Vagina (tissue), 2 donors: ENCODE measurements at regions not wholly inside any gene's neighbourhood (a gene's known extent, or its start where the extent isn't known, plus 50 kb on each side); places are given as distances from the start of the nearest gene placed in this dataset.
A peak's percentile ranks its signal among the peaks of the same experiment; 100 is the strongest.
"Not testable (repeated sequence)": the region's sequence is repeated elsewhere in the genome, so short reads cannot be mapped to it uniquely, and the experiment has no call there.

Experiments used
- DNase-seq, 2 donors: peaks; one replicate each; pipeline ENCODE4 v3.0.0-alpha.2; 2017; ENCODE audit errors: extremely low spot score in 2 of 2
- H3K27ac ChIP-seq: fragments of 200-600 bp; sonication (generic); one replicate; pipeline ENCODE4 v1.5.1; 2019
- H3K27me3 ChIP-seq: fragments of 200-600 bp; sonication (generic); one replicate; pipeline ENCODE4 v1.5.1; 2019
- H3K36me3 ChIP-seq, 2 donors: fragments of 200-600 bp; sonication (generic); one replicate each; pipeline ENCODE4 v1.5.1; 2017 to 2019
- H3K4me1 ChIP-seq: fragments of 200-600 bp; sonication (generic); one replicate; pipeline ENCODE4 v1.5.1; 2019
- H3K4me3 ChIP-seq, 2 donors: fragments of 200-600 bp; sonication (generic); 1 replicate in 1 of 2; 2 replicates in 1 of 2; pipeline ENCODE4 v1.5.1; 2016 to 2019
- H3K9me3 ChIP-seq: fragments of 200-600 bp; sonication (generic); one replicate; pipeline ENCODE4 v1.5.1; 2019
- CTCF ChIP-seq, 3 experiments: fragments of 450-650 bp in 2 of 3; fragments of 200-600 bp in 1 of 3; sonication (generic) in 1 of 3; IDR thresholded peaks; one replicate each; pipeline ENCODE4 v1.5.1; 2017 to 2019; ENCODE audit warnings: antibody characterized with exemption in 3 of 3, mild to moderate bottlenecking in 2 of 3, moderate library complexity in 2 of 3
- POLR2A ChIP-seq, 2 donors: fragments of 450-650 bp; IDR thresholded peaks; one replicate each; pipeline ENCODE4 v1.6.1; 2017; ENCODE audit warnings: antibody characterized with exemption in 2 of 2, mild to moderate bottlenecking in 2 of 2, moderate library complexity in 2 of 2
- POLR2AphosphoS5 ChIP-seq, 2 donors: sonication (generic); formaldehyde crosslinking; IDR thresholded peaks; one replicate each; pipeline ENCODE4 v1.9.0; 2017; ENCODE audit warnings: antibody characterized with exemption in 2 of 2, mild to moderate bottlenecking in 2 of 2, low read depth in 1 of 2; ENCODE audit not compliant: insufficient read depth in 1 of 2
- intact Hi-C: fragments of 100-400 bp; cut with DNase I; formaldehyde crosslinking; loops from one replicate; pipeline ENCODE4 v1.15.1; 2023

GRCh38 chr6:16019462-16019861 is 109.4 kb upstream of the MYLIP start:
- no peaks in the 10 kb centered on the region for H3K27me3 ChIP-seq
- no peaks in the 10 kb centered on the region for H3K36me3 ChIP-seq
- H3K4me3 ChIP-seq, result no peak overlapping the region
- no peak for DNase-seq
- no peaks in the 10 kb centered on the region for H3K9me3 ChIP-seq
- no peak overlapping the region for H3K27ac ChIP-seq
- intact Hi-C loops, result no loop called here
- no peaks in the 10 kb centered on the region for H3K4me1 ChIP-seq
- TF ChIP-seq POLR2A (IDR thresholded peaks at IDR 0.05), result no peak
- no peak for TF ChIP-seq CTCF (IDR thresholded peaks at IDR 0.05)
- no peak for TF ChIP-seq POLR2AphosphoS5 (IDR thresholded peaks at IDR 0.05; ENCODE audit: insufficient read depth in 1 of 2, low read depth in 1 of 2)

- DNase-seq, result no peak
- no peaks in the 10 kb centered on the region for H3K9me3 ChIP-seq
- H3K27ac ChIP-seq, result no peak overlapping the region
- H3K36me3 ChIP-seq, result no peaks in the 10 kb centered on the region
- intact Hi-C loops, result no loop called here
- TF ChIP-seq POLR2A (IDR thresholded peaks at IDR 0.05), result no peak
- no peak for TF ChIP-seq CTCF (IDR thresholded peaks at IDR 0.05)
- TF ChIP-seq POLR2AphosphoS5 (IDR thresholded peaks at IDR 0.05; ENCODE audit: insufficient read depth in 1 of 2, low read depth in 1 of 2), result no peak
- H3K4me3 ChIP-seq, result no peak overlapping the region
- no peaks in the 10 kb centered on the region for H3K27me3 ChIP-seq
- H3K4me1 ChIP-seq, result no peaks in the 10 kb centered on the region
These were observed 110.3 kb upstream of the MYLIP start for GRCh38 chr6:16018626-16019025.

- H3K9me3 ChIP-seq, intact Hi-C loops, DNase-seq, H3K27ac ChIP-seq, H3K36me3 ChIP-seq, H3K4me1 ChIP-seq, H3K4me3 ChIP-seq, H3K27me3 ChIP-seq: not testable (repeated sequence)
These were observed 114.6 kb upstream of the MYLIP start for GRCh38 chr6:16014325-16014724.

- intact Hi-C loops, result no loop called here
These were observed 121.7 kb upstream of the MYLIP start for GRCh38 chr6:16007146-16007545.

DNA sequence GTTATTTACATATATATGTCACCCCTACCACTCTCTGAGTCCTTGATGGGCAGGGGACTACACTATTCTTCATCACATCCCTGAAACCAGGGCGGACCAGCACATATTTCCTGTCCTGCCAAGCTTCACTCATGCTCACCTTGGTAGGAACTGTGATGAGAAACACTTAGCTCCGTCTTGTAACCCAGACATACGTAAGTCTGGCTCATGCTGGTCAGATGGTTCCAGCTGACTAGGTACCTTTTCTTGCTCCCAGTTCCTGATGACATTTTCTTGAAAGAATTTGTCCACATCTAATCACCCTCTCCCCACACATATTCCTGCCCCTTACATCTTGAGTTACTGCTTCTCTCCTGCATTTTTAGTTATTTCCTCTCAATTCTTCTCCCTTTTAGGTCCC is 122.2 kb upstream of the MYLIP start:
- Histone ChIP-seq H3K27me3 (no peaks in the 10 kb centered on the region), H3K27ac (no peak overlapping the region), H3K9me3 (no peaks in the 10 kb centered on the region), H3K4me1 (no peaks in the 10 kb centered on the region), H3K4me3 (no peak overlapping the region), H3K36me3 (no peaks in the 10 kb centered on the region)
- intact Hi-C loops, result no loop called here
- DNase-seq, result peak in 1 of 2 donors; percentile 62
- TF ChIP-seq POLR2AphosphoS5 (IDR thresholded peaks at IDR 0.05; ENCODE audit: insufficient read depth in 1 of 2, low read depth in 1 of 2) (no peak), CTCF (IDR thresholded peaks at IDR 0.05) (no peak), POLR2A (IDR thresholded peaks at IDR 0.05) (no peak)

More at GRCh38 chr6:16007146-16007545, 121.7 kb upstream of the MYLIP start:
- Histone ChIP-seq H3K27ac (no peak overlapping the region), H3K36me3 (no peaks in the 10 kb centered on the region), H3K4me1 (no peaks in the 10 kb centered on the region), H3K4me3 (no peak overlapping the region), H3K9me3 (no peaks in the 10 kb centered on the region), H3K27me3 (no peaks in the 10 kb centered on the region)
- DNase-seq, result peak in 1 of 2 donors; percentile 25
- TF ChIP-seq POLR2AphosphoS5 (IDR thresholded peaks at IDR 0.05; ENCODE audit: insufficient read depth in 1 of 2, low read depth in 1 of 2) (no peak), CTCF (IDR thresholded peaks at IDR 0.05) (no peak), POLR2A (IDR thresholded peaks at IDR 0.05) (no peak)
